T1000 (cell line): ENCODE measurements at regions not wholly inside any gene's neighbourhood (a gene's known extent, or its start where the extent isn't known, plus 50 kb on each side); places are given as distances from the start of the nearest gene placed in this dataset.

ENCODE experiments used
- DNase-seq: peaks from one replicate; lab custom pipeline; 2025; ENCODE audit warnings: mixed read lengths; lab: John Stamatoyannopoulos, UW

DNA sequence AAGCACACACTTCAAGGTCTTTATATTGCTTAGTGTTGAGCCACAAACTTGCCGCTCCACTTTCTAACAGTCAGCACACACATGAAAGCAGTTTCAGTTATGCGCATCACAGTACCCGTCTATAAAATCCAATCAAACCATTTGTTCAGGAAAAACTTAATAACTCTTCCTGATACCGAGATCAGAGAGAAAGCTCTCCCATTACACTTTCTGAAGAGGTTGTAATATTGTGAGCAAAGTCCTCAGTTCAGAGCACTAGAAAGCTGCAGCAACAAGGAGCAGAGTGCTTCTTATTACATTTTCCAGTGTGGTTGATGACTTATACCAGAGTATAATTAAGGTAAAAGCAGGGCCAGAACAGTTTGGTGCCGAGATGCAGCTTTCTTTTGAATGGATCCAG lies 102.8 kb upstream of the F3 start:
- DNase-seq, result no peak

DNA sequence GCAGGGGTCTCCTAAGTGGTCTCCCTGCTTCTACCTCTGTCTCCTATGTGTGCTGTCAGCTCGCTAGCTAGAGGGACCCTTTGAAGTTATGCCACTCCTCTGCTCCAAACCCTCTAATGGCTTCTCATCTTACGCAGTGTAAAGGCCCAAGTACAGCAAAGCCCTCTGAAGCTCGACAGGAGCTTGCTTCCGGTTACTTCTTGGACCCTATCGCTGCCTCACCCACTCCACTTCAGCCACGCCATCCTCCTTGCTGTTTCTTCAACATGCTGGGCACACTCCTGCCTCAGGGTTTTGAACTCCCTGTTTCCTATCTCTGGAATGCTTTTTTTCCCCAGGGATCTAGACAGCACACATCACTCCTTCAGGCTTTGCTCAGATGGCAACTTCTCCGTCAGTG lies 102.3 kb upstream of the F3 start:
- DNase-seq, result no peak

DNA sequence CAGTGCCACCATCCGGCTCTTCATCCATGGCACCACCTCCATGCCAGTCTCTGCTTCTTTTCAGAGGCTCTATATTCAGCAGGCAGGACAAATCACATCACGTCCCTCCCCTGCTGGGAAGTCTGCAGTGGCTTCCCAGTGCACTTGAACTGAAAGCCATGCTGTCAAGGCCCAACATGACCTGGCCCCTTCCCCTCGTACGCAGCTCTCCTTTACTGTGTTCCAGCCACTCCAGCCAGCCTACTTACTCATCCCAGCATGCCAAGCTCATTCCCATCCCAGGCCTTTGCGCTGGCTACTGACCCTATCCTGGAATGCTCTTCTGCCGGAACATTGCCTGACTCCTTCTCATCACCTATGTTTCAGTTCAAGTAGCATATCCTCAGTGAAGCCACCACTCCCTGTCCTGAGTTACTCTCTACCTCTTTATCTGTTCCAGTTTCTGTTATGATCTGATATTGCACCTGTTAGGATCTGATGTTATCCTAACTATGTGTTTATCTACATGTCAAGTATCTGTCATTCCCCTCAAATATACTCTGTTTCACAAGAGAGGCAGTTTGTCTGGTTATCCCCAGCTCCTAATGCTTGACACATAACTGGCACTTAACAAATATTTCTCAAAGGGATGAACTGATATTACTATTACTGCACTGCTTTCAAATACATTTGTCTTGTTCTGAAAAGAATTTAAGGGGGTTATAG lies 101.2 kb upstream of the F3 start:
- no peak for DNase-seq

GRCh38 chr1:94641990-94642389 lies 100.4 kb upstream of the F3 start:
- no peak for DNase-seq

DNA sequence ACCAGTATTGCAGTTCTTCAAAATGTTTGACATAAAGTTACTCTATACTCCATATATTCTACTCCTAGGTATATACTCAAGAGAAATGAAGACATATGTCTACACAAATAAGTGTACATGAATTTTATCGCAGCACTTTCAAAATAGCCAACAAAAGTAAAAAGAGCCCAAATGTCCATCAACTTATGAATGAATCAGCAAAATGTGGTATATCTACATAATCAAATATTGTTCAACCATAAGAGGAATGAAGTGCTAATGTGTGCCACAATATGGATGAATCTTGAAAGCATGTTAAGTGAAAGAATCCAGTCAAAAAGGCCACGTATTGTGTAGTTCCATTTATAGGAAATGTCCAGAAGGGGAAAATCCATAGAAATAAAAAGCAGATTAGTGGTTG lies 98.6 kb upstream of the F3 start:
- no peak for DNase-seq

GRCh38 chr1:94637121-94637520 lies 95.6 kb upstream of the F3 start:
- DNase-seq, result no peak

DNA sequence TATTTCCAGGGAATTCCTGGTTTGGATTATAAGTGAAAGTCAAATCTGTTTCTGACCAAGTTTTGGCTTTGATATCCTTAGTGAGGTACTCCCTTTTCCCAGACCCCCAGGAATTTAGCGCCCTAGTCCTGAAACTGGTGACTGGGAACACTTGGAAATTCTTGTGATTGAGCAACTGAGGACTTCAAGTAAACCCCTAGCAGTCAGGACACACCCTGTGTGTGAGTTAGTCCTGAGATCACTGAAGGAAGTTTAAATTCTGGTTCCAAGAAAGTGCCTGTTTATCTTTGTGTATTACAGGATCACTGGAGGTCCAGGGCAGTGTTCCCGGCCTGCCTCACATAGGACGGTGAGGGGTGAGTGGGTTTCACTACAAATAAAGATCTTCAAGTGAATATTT lies 95.1 kb upstream of the F3 start:
- DNase-seq, result no peak

DNA sequence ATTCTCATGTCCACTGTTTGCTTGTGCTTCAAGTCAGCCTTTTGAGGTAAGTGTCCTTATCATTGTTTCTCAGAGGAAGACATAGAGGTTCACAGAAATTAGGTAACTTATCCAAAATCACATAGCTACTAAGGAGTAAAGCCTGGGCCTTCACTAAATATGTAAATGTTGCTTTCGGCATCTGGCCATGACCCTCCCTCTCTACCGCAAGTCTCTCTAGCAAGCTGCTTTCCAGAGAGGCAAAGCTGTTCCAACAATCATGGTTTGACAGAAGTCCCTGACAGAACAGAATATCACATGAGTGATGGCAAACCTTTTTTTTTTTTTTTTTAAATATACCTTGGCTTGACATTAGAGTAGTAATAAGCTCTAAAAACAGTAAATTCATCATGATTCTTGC lies 94.5 kb upstream of the F3 start:
- DNase-seq, result no peak

DNA sequence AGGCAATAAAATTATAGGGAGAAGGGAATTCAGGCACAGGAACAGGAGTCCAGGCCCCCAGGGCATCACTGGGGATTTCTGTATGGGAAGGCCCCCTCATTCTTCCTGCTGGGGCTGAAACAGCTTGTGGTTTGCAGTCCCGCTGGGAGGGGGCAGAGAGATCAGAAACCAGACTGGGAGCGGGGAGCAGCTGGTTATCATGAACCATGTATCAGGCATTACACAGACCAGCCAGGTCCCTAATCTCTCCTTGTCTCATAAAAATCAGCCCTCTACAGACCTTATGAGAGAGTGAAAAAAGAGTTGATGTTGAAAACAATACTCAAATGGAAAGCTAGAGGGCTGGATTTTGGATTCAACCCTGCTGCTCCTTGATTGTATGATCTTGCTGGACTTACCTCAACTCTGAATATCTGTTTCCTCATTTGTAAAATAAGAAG lies 93.4 kb upstream of the F3 start:
- DNase-seq, result no peak

GRCh38 chr1:94633051-94633450 lies 91.5 kb upstream of the F3 start:
- DNase-seq, result no peak

GRCh38 chr1:94629259-94630181 lies 88.0 kb upstream of the F3 start:
- DNase-seq, result no peak

DNA sequence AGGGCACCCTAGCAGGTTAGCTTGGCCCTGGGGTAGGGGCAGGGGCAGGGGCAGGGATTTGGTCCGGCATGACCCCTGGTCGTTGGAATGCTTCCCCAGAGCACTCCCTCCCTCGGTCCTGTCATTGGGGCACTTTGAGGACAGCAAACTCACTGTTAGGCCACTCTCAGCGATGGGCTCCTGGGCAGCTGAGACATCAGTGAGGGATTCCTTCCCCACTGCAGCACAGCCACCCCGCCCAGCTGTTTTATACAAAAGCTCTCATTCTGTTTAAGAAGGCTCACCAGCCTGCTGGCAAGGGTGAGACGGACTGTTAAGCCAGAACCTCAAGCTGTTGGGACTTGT lies 86.9 kb upstream of the F3 start:
- no peak for DNase-seq

DNA sequence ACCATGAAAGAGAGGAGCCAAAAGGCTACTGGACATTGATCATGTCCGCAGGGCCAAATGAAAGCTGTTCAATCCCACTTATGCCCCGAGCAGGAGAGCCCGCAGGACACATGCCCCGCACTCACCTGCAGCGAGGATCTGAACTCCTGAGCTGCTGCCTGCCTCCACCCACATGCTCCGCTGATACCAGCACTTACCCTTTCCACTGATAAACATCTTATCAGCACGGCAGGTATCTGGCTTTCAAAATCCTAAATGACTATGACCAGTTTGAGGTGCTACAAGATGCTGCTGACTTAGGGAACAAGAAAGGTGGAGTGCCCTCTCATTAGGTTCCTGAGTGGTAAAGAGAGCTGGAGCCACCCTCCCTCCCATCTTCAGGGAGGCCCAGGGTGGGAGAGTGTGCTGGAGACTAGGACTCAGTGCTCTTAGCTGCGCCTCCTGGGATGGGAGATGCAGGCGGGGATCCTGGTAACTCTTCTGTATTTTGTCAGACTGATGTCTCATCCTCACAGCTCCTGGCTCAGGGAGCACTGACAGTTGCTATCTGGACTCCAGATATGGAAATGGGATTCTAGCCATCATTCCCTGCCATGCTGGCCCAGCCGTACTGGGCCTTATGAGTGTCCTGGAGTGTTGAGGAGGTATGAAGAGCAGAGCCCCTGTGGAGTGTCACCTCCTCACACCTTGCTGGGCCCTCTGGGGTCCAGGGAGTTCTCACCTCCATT lies 86.4 kb upstream of the F3 start:
- no peak for DNase-seq

- no peak for DNase-seq
Observed at GRCh38 chr1:94624203-94624602, 82.6 kb upstream of the F3 start.

GRCh38 chr1:94623560-94624148 lies 82.1 kb upstream of the F3 start:
- no peak for DNase-seq

- no peak for DNase-seq
Observed at GRCh38 chr1:94622757-94623156, 81.2 kb upstream of the F3 start.

DNA sequence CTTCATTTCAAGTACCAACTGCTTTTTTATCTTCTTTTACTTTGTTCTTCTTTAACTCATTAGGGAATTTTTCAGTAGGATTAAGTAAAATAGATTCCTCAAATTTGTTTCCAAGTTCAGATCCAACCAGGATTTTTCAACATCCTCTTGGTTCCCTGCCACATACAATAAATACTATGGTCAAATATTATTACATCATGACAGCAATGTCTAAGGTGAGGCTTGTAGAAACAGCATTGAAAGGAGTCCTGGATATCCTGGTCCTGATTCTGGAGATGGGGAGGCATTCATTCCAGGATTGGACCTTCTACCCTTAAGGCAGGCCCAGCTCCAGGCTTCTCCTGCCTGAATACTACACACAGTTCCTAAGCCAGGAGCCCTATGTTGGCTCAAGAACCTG lies 80.2 kb upstream of the F3 start:
- DNase-seq, result no peak

- DNase-seq, result no peak
Observed at GRCh38 chr1:94621395-94621794, 79.8 kb upstream of the F3 start.

DNA sequence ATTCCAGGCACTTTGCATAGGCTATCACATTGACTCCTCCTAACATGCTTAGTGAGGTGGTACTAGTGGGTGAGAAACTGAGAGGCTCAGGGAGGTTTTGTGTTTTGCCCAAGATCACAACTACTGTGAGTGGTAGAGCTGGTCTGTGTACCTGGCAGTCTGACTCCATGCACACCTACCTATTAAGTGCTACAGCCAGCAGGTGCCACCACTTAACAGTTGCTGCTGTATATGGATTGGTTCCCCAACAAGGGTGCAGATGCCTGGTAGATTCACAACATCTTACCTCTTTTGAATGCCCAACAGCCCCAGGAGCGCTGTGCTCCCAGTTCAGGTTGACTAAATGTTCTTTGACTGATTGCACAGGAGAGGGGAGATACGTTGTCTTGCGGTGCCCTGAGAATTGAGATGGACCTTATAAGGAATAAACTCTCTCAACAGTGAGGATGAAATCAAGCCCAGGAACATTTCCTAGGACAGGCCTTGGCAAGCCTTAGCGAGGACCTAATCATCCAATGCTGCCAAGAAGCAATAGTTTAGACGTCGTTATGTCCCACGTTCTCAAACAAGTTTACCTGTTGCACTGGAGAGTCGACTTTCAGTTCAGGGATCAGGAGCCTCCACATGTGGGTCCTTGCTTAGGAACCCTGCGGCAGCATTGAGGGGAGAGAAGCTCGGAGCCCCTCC lies 78.9 kb upstream of the F3 start:
- no peak for DNase-seq

DNA sequence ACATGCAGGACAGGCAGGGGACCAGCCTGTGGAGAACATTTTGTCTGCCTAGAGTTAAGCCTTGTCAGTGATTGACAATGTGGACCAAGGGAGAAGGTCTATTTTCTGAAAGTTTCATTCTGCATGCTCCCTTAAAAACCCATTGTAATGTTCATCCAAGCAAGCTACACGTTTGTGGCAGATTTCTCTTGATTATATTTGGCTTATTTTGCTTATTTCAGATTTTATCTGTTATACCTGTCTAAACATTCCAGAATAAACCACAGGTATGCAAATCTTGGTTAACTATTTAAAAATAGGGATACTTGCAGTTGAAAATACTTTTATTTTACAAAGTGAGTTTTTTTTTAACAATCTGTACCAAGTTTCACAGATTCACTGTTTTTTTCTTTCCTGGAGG lies 78.2 kb upstream of the F3 start:
- DNase-seq, result no peak

GRCh38 chr1:94617957-94618739 lies 76.6 kb upstream of the F3 start:
- DNase-seq, result no peak
